GM23338 (cell line): ENCODE measurements at regions not wholly inside any gene's neighbourhood (a gene's known extent, or its start where the extent isn't known, plus 50 kb on each side); places are given as distances from the start of the nearest gene placed in this dataset.

Experiments used
- ATAC-seq: fragments of 200-7000 bp; cut with Tn5 transposase; 3 replicates; pipeline ENCODE4 v1.9.1; 2020
- DNase-seq: peaks from one replicate; pipeline ENCODE4 v3.0.0-alpha.2; 2015; ENCODE audit warnings: low spot score
- H2AFZ ChIP-seq: fragments of 200-600 bp; sonication (generic); 2 replicates; pipeline ENCODE4 v1.8.0; 2016; ENCODE audit warnings: antibody characterized with exemption, mild to moderate bottlenecking, moderate library complexity
- H3F3A ChIP-seq: fragments of 200-600 bp; sonication (generic); replicated peaks from 2 replicates; pipeline ENCODE4 v1.8.0; 2017; ENCODE audit warnings: antibody characterized with exemption, mixed run types, low read depth
- H3K27ac ChIP-seq: fragments of 200-600 bp; sonication (generic); 2 replicates; pipeline ENCODE4 v1.6.1; 2016; ENCODE audit warnings: low read depth
- H3K27me3 ChIP-seq: fragments of 200-600 bp; sonication (generic); 2 replicates; pipeline ENCODE4 v1.8.0; 2016; ENCODE audit warnings: mild to moderate bottlenecking, mixed run types, moderate library complexity; ENCODE audit not compliant: insufficient read depth
- H3K36me3 ChIP-seq: fragments of 200-600 bp; sonication (generic); 2 replicates; pipeline ENCODE4 v1.8.0; 2016; ENCODE audit warnings: mild to moderate bottlenecking; ENCODE audit not compliant: insufficient read depth
- H3K4me1 ChIP-seq: fragments of 200-600 bp; sonication (generic); 2 replicates; pipeline ENCODE4 v1.8.0; 2016; ENCODE audit warnings: mild to moderate bottlenecking, moderate library complexity; ENCODE audit not compliant: insufficient read depth
- H3K4me2 ChIP-seq: fragments of 200-600 bp; sonication (generic); 2 replicates; pipeline ENCODE4 v1.7.1; 2017; ENCODE audit warnings: mixed run types
- H3K4me3 ChIP-seq: fragments of 200-600 bp; sonication (generic); 2 replicates; pipeline ENCODE4 v1.6.1; 2016; ENCODE audit warnings: mixed run types
- H3K79me2 ChIP-seq: fragments of 200-600 bp; sonication (generic); replicated peaks from 2 replicates; pipeline ENCODE4 v1.8.0; 2017; ENCODE audit warnings: mild to moderate bottlenecking; ENCODE audit not compliant: insufficient read depth
- H3K9me2 ChIP-seq: fragments of 200-600 bp; sonication (generic); 2 replicates; pipeline ENCODE4 v1.8.0; 2017; ENCODE audit not compliant: insufficient read depth
- H4K20me1 ChIP-seq: fragments of 200-600 bp; sonication (generic); replicated peaks from 2 replicates; pipeline ENCODE4 v1.8.0; 2017; ENCODE audit warnings: mild to moderate bottlenecking; ENCODE audit not compliant: insufficient read depth
- H3K27ac Mint-ChIP-seq: 2 replicates; pipeline ENCODE4 v1.8.0; 2020; ENCODE audit warnings: inconsistent platforms, mild to moderate bottlenecking, moderate library complexity, mixed read lengths
- H3K27me3 Mint-ChIP-seq: 3 replicates; pipeline ENCODE4 v1.8.0; 2022; ENCODE audit warnings: low read depth, mild to moderate bottlenecking, moderate library complexity, mixed read lengths, inconsistent platforms; ENCODE audit not compliant: insufficient read depth, poor library complexity
- H3K36me3 Mint-ChIP-seq: 3 replicates; pipeline ENCODE4 v1.8.0; 2021; ENCODE audit warnings: low read depth, mild to moderate bottlenecking, inconsistent platforms, moderate library complexity, mixed read lengths
- H3K4me1 Mint-ChIP-seq: 3 replicates; pipeline ENCODE4 v1.8.0; 2020; ENCODE audit warnings: mild to moderate bottlenecking, inconsistent platforms, mixed read lengths
- H3K4me3 Mint-ChIP-seq: 3 replicates; pipeline ENCODE4 v1.8.0; 2021; ENCODE audit warnings: moderate library complexity, mild to moderate bottlenecking, inconsistent platforms, mixed read lengths
- H3K9me3 Mint-ChIP-seq: 3 replicates; pipeline ENCODE4 v1.8.0; 2020; ENCODE audit warnings: moderate library complexity, mild to moderate bottlenecking, inconsistent platforms, mixed read lengths
- CREB1 ChIP-seq: fragments of 250-450 bp; sonication (Bioruptor Pico); IDR thresholded peaks from 2 replicates; pipeline ENCODE4 v1.5.0; 2020; ENCODE audit warnings: low read depth, mild to moderate bottlenecking, moderate library complexity
- CTCF ChIP-seq, 2 experiments: fragments of 200-600 bp in 1 of 2; sonication (generic) in 1 of 2; conservative IDR thresholded peaks; 2 replicates each; pipeline versions ENCODE4 v1.5.1 to v1.6.1; 2016 to 2017; ENCODE audit warnings: antibody characterized with exemption in 2 of 2, low read depth in 2 of 2, mild to moderate bottlenecking in 2 of 2, moderate library complexity in 1 of 2
- EZH2 ChIP-seq: fragments of 200-600 bp; sonication (generic); IDR thresholded peaks from one replicate; pipeline ENCODE4 v1.8.0; 2017; ENCODE audit warnings: antibody characterized with exemption, mild to moderate bottlenecking, low read depth; ENCODE audit not compliant: unreplicated experiment
- JUNB ChIP-seq: IDR thresholded peaks from one replicate; pipeline ENCODE4 v1.6.1; 2016; ENCODE audit warnings: antibody characterized with exemption; ENCODE audit not compliant: unreplicated experiment
- NANOG ChIP-seq: IDR thresholded peaks from 2 replicates; pipeline ENCODE4 v1.6.1; 2016; ENCODE audit warnings: antibody characterized with exemption, borderline replicate concordance
- POLR2AphosphoS5 ChIP-seq: IDR thresholded peaks from 2 replicates; pipeline ENCODE4 v1.6.1; 2016; ENCODE audit warnings: antibody characterized with exemption, low read depth
- STAT1 ChIP-seq: IDR thresholded peaks from one replicate; pipeline ENCODE4 v1.6.1; 2016; ENCODE audit warnings: antibody characterized with exemption; ENCODE audit not compliant: unreplicated experiment
- ZNF331 ChIP-seq: fragments of 250-450 bp; sonication (Bioruptor Pico); IDR thresholded peaks from 2 replicates; pipeline ENCODE4 v1.5.0; 2020; ENCODE audit warnings: low read depth, mild to moderate bottlenecking, moderate library complexity
- TF ChIP-seq, protein P1 (sequence below): fragments of 250-450 bp; sonication (Bioruptor Pico); IDR thresholded peaks from 2 replicates; pipeline ENCODE4 v1.5.0; 2020; ENCODE audit warnings: mild to moderate bottlenecking, moderate library complexity

GRCh38 chr6:19107468-19107867 lies 720.3 kb downstream of the RNF144B start:
- no peak for ATAC-seq
- Mint-ChIP-seq H3K4me1 (no peaks in the 10 kb centered on the region), H3K9me3 (peaks cover 26% of the 10 kb centered on the region), H3K27me3 (no peaks in the 10 kb centered on the region), H3K4me3 (no peak overlapping the region), H3K27ac (no peak overlapping the region), H3K36me3 (no peaks in the 10 kb centered on the region; the same call in 2 of the 3 replicates)
- no peaks in the 10 kb centered on the region for H3K27me3 ChIP-seq
- H3F3A ChIP-seq = no peaks in the 10 kb centered on the region
- H4K20me1 ChIP-seq = no peaks in the 10 kb centered on the region
- DNase-seq = no peak
- H3K36me3 ChIP-seq = 0 out of 2 replicates have a peak, but pooled peaks cover 3% of the 10 kb centered on the region
- no peaks in the 10 kb centered on the region for H3K4me1 ChIP-seq
- TF ChIP-seq JUNB = no peak
- no peak for TF ChIP-seq STAT1
- no peak for TF ChIP-seq EZH2
- no peak overlapping the region for H3K4me3 ChIP-seq
- no peak overlapping the region for H2AFZ ChIP-seq
- H3K79me2 ChIP-seq = no peaks in the 10 kb centered on the region
- no peak overlapping the region for H3K27ac ChIP-seq
- no peak overlapping the region for H3K4me2 ChIP-seq
- H3K9me2 ChIP-seq = peaks cover 4% of the 10 kb centered on the region; the same call in 1 of the 2 replicates

- H3K27ac ChIP-seq = no peak overlapping the region
- H3F3A ChIP-seq = no peaks in the 10 kb centered on the region
- TF ChIP-seq EZH2 = no peak
- TF ChIP-seq CREB1 (CRISPR knock-in tag) = no peak
- no peaks in the 10 kb centered on the region for H4K20me1 ChIP-seq
- no peak overlapping the region for H3K4me3 ChIP-seq
- no peaks in the 10 kb centered on the region; the same call in 1 of the 2 replicates for H3K9me2 ChIP-seq
- no peak overlapping the region for H2AFZ ChIP-seq
- Mint-ChIP-seq H3K4me1 (no peaks in the 10 kb centered on the region), H3K27me3 (no peaks in the 10 kb centered on the region), H3K4me3 (no peak overlapping the region), H3K36me3 (no peaks in the 10 kb centered on the region), H3K9me3 (no peaks in the 10 kb centered on the region; the same call in 1 of the 3 replicates), H3K27ac (no peak overlapping the region)
- H3K36me3 ChIP-seq = no peaks in the 10 kb centered on the region
- no peaks in the 10 kb centered on the region for H3K27me3 ChIP-seq
- ATAC-seq (no peak), DNase-seq (no peak)
- H3K4me2 ChIP-seq = no peak overlapping the region
- no peaks in the 10 kb centered on the region for H3K4me1 ChIP-seq
- no peaks in the 10 kb centered on the region for H3K79me2 ChIP-seq
Measured at GRCh38 chr6:19121521-19121920, 715.6 kb upstream of the ID4 start.

GRCh38 chr6:19127081-19127480 lies 710.1 kb upstream of the ID4 start:
- DNase-seq = no peak
- Histone ChIP-seq H3K36me3 (no peaks in the 10 kb centered on the region), H4K20me1 (no peaks in the 10 kb centered on the region), H3K4me3 (no peak overlapping the region), H3F3A (no peaks in the 10 kb centered on the region), H3K79me2 (no peaks in the 10 kb centered on the region), H3K27me3 (no peaks in the 10 kb centered on the region), H3K4me1 (no peaks in the 10 kb centered on the region), H3K4me2 (no peak overlapping the region), H2AFZ (no peak overlapping the region), H3K9me2 (peaks cover 6% of the 10 kb centered on the region; the same call in 1 of the 2 replicates), H3K27ac (no peak overlapping the region)
- Mint-ChIP-seq H3K9me3 (no peaks in the 10 kb centered on the region; the same call in 2 of the 3 replicates), H3K36me3 (no peaks in the 10 kb centered on the region), H3K4me1 (no peaks in the 10 kb centered on the region), H3K27me3 (no peaks in the 10 kb centered on the region), H3K27ac (no peak overlapping the region), H3K4me3 (no peak overlapping the region)
- TF ChIP-seq CTCF (conservative IDR thresholded peaks at IDR 0.05; ENCODE audit: low read depth in 2 of 2) (no peak), EZH2 (no peak), POLR2AphosphoS5 (no peak), JUNB (no peak), NANOG (no peak), ZNF331 (CRISPR knock-in tag) (no peak)
- TF ChIP-seq, protein P1, sequence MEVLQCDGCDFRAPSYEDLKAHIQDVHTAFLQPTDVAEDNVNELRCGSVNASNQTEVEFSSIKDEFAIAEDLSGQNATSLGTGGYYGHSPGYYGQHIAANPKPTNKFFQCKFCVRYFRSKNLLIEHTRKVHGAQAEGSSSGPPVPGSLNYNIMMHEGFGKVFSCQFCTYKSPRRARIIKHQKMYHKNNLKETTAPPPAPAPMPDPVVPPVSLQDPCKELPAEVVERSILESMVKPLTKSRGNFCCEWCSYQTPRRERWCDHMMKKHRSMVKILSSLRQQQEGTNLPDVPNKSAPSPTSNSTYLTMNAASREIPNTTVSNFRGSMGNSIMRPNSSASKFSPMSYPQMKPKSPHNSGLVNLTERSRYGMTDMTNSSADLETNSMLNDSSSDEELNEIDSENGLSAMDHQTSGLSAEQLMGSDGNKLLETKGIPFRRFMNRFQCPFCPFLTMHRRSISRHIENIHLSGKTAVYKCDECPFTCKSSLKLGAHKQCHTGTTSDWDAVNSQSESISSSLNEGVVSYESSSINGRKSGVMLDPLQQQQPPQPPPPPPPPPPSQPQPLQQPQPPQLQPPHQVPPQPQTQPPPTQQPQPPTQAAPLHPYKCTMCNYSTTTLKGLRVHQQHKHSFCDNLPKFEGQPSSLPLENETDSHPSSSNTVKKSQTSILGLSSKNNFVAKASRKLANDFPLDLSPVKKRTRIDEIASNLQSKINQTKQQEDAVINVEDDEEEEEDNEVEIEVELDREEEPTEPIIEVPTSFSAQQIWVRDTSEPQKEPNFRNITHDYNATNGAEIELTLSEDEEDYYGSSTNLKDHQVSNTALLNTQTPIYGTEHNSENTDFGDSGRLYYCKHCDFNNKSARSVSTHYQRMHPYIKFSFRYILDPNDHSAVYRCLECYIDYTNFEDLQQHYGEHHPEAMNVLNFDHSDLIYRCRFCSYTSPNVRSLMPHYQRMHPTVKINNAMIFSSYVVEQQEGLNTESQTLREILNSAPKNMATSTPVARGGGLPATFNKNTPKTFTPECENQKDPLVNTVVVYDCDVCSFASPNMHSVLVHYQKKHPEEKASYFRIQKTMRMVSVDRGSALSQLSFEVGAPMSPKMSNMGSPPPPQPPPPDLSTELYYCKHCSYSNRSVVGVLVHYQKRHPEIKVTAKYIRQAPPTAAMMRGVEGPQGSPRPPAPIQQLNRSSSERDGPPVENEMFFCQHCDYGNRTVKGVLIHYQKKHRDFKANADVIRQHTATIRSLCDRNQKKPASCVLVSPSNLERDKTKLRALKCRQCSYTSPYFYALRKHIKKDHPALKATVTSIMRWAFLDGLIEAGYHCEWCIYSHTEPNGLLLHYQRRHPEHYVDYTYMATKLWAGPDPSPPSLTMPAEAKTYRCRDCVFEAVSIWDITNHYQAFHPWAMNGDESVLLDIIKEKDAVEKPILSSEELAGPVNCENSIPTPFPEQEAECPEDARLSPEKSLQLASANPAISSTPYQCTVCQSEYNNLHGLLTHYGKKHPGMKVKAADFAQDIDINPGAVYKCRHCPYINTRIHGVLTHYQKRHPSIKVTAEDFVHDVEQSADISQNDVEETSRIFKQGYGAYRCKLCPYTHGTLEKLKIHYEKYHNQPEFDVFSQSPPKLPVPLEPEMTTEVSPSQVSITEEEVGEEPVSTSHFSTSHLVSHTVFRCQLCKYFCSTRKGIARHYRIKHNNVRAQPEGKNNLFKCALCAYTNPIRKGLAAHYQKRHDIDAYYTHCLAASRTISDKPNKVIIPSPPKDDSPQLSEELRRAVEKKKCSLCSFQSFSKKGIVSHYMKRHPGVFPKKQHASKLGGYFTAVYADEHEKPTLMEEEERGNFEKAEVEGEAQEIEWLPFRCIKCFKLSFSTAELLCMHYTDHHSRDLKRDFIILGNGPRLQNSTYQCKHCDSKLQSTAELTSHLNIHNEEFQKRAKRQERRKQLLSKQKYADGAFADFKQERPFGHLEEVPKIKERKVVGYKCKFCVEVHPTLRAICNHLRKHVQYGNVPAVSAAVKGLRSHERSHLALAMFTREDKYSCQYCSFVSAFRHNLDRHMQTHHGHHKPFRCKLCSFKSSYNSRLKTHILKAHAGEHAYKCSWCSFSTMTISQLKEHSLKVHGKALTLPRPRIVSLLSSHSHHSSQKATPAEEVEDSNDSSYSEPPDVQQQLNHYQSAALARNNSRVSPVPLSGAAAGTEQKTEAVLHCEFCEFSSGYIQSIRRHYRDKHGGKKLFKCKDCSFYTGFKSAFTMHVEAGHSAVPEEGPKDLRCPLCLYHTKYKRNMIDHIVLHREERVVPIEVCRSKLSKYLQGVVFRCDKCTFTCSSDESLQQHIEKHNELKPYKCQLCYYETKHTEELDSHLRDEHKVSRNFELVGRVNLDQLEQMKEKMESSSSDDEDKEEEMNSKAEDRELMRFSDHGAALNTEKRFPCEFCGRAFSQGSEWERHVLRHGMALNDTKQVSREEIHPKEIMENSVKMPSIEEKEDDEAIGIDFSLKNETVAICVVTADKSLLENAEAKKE (CRISPR knock-in tag) = no peak
- ATAC-seq = no peak
